ENCODE measurements at regions not wholly inside any gene's neighbourhood (a gene's known extent, or its start where the extent isn't known, plus 50 kb on each side); places are given as distances from the start of the nearest gene placed in this dataset.
"Not testable (repeated sequence)": the region's sequence is repeated elsewhere in the genome, so short reads cannot be mapped to it uniquely, and the experiment has no call there.

DNA sequence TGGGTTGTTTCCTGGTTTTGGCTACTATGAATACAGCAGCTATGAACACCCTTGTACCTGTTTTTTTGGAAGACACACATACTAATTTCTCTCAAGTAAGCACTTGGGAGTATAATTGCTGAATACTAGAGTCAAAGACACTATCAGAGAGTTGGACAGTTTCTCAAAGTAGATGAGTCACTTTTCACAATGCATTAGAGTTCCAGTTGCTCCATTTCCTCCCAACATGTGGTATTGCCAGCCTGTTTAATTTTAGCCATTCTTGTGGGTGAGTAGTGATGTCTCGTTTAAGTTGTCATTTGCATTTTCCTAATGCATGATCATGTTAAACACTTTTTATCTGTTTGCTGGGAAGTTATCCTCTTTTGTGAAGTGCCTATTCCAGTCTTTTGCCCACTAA lies 81.6 kb upstream of the GDNF start:
- no peak for TF ChIP-seq CTCF (IDR thresholded peaks at IDR 0.05)
- Mint-ChIP-seq H3K27ac (ENCODE audit: unreplicated experiment) (no peak overlapping the region), H3K27me3 (ENCODE audit: low read depth) (peaks cover 48% of the 10 kb centered on the region), H3K36me3 (ENCODE audit: low read depth) (peaks cover 2% of the 10 kb centered on the region), H3K4me1 (ENCODE audit: low read depth) (no peaks in the 10 kb centered on the region), H3K4me3 (ENCODE audit: unreplicated experiment) (no peak overlapping the region), H3K9me3 (ENCODE audit: low read depth) (peaks cover 14% of the 10 kb centered on the region)
- no peak for DNase-seq (ENCODE audit: low spot score)

DNA sequence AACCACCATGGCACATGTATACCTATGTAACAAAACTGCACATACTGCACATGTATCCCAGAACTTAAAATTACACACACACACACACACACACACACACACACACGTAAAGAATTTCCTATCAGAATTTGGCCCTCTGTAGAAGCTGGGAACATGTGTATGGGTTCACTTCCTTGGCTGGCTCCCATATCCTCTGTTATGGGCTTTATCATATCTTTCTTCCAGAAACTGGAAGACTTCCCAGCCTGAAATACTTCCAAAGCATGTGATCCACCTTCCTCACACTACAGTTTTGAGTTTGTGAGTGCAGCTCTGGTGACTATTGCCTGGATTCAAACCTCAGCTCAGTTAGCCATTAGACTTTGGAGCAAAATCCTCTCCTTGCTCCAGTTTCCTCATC lies 78.6 kb upstream of the GDNF start:
- Mint-ChIP-seq H3K9me3 (ENCODE audit: low read depth) (peaks cover 14% of the 10 kb centered on the region), H3K27me3 (ENCODE audit: low read depth) (peaks cover 52% of the 10 kb centered on the region), H3K36me3 (ENCODE audit: low read depth) (peaks cover 2% of the 10 kb centered on the region), H3K4me1 (ENCODE audit: low read depth) (no peaks in the 10 kb centered on the region), H3K4me3 (ENCODE audit: unreplicated experiment) (no peak overlapping the region), H3K27ac (ENCODE audit: unreplicated experiment) (no peak overlapping the region)
- TF ChIP-seq CTCF (IDR thresholded peaks at IDR 0.05) = no peak
- DNase-seq (ENCODE audit: low spot score) = no peak

DNA sequence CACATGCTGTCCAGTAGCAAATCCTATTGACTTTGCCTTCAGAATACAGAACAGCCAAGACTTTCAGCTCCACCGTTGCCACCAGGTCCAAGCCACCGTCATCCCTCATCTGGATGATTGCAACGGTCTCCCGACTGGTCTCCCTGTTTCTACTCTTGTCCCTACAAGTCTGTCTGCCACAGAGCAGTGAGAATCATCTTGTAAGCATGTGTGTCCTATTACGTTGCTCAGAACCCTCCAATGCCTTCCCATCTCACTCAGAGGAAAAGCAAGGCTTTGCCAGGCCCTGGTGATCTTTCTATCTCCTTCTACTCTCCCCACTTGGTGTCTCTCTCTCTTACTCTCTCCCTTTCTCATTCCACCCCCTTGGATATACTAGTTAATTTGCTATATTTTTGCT lies 76.7 kb upstream of the GDNF start:
- no peak overlapping the region for H3K4me3 Mint-ChIP-seq (ENCODE audit: unreplicated experiment)
- peaks cover 4% of the 10 kb centered on the region for H3K9me3 Mint-ChIP-seq (ENCODE audit: low read depth)
- no peak for DNase-seq (ENCODE audit: low spot score)
- TF ChIP-seq CTCF (IDR thresholded peaks at IDR 0.05) = no peak
- H3K27me3 Mint-ChIP-seq (ENCODE audit: low read depth) = peaks cover 52% of the 10 kb centered on the region
- no peaks in the 10 kb centered on the region for H3K36me3 Mint-ChIP-seq (ENCODE audit: low read depth)
- H3K27ac Mint-ChIP-seq (ENCODE audit: unreplicated experiment) = no peak overlapping the region
- no peaks in the 10 kb centered on the region for H3K4me1 Mint-ChIP-seq (ENCODE audit: low read depth)

DNA sequence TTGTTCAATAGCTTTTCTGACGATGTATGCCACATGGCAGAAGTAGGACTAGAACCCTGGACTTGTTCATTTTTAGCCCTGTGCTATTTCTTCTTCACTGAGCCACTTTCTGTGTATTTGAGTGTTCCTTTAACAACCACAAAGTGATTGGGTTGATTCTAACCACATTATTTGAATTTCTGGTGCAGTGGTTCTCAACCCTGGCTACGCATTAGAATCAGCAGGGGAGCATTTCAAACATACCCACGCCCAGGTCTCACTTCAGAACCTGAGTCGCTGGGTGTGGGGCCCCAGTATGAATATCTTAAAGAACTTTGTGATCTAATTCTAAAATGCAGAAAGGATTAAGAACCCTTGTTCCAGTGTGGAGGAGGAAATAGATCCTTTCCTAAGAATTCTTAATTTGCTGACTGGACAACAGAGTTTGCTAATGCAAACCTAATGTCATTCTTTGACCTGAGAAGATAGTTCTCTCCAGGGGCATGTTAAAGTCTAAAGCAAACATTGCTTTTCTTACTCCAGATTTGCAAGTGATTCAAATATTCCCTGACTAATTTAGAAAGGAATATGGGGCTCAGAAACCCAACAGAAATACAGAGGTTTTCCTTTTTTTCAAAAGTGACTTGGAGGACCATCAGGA lies 75.4 kb upstream of the GDNF start:
- Mint-ChIP-seq H3K4me1 (ENCODE audit: low read depth) (no peaks in the 10 kb centered on the region), H3K4me3 (ENCODE audit: unreplicated experiment) (no peak overlapping the region), H3K27me3 (ENCODE audit: low read depth) (peaks cover 51% of the 10 kb centered on the region), H3K36me3 (ENCODE audit: low read depth) (no peaks in the 10 kb centered on the region), H3K9me3 (ENCODE audit: low read depth) (no peaks in the 10 kb centered on the region), H3K27ac (ENCODE audit: unreplicated experiment) (no peak overlapping the region)
- DNase-seq (ENCODE audit: low spot score) = no peak
- TF ChIP-seq CTCF (IDR thresholded peaks at IDR 0.05) = no peak

DNA sequence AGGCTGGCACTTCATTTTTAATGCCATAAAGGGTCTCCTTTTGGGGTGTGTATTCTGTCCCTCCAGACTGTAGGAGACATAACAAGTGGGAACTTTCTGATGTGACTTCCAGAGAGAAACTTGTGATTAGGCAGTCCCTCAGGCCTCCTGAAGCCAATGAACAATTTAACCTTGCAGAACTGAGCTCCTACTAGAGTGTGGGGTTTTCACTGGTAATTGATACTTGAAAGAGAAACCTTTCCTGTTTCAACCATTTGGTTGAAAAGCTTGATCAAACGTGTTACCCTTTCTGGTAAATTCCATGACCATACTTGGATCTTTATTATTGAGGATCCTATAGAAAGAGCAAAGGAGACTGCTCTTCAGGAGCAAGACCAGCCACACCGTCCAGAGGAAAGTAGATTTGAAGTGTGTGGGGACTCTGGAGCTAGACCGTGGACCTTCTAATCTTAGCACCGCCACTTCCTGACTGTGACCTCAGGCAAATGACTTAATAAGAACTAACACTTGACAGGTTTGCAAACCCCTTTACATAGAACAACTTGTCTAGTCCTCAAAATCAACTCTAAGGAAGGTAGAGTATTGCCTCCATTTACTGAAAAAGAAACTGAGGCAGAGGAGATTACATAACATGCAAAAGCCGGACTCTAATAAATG lies 69.9 kb upstream of the GDNF start:
- H3K4me3 Mint-ChIP-seq (ENCODE audit: unreplicated experiment); H3K36me3 Mint-ChIP-seq (ENCODE audit: low read depth); H3K4me1 Mint-ChIP-seq (ENCODE audit: low read depth): not testable (repeated sequence)

DNA sequence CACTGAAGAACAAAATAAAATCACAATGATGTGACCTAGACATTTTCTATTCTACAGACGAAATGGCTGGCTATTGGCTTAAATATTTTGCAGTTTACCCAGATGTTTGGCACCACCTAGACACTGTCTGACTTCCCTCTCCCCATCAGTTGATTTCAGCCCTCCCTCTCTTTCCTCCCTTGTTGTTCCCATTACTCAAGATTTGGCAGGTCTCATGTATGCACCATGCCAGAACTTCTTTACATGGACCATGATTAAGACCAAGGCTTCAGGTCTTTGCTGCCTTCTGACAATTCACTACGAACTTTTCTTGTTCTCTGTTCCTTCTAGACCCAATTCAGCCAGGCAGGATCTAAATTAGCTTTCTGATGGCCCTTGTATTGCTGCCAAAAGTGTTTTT lies 66.6 kb upstream of the GDNF start:
- no peak overlapping the region for H3K27ac Mint-ChIP-seq (ENCODE audit: unreplicated experiment)
- H3K4me3 Mint-ChIP-seq (ENCODE audit: unreplicated experiment) = no peak overlapping the region
- DNase-seq (ENCODE audit: low spot score) = no peak
- peaks cover 34% of the 10 kb centered on the region for H3K27me3 Mint-ChIP-seq (ENCODE audit: low read depth)
- no peaks in the 10 kb centered on the region for H3K4me1 Mint-ChIP-seq (ENCODE audit: low read depth)
- peaks cover 1% of the 10 kb centered on the region for H3K36me3 Mint-ChIP-seq (ENCODE audit: low read depth)
- TF ChIP-seq CTCF (IDR thresholded peaks at IDR 0.05) = no peak
- H3K9me3 Mint-ChIP-seq (ENCODE audit: low read depth) = peaks cover 9% of the 10 kb centered on the region

More for the DNA sequence above, 69.9 kb upstream of the GDNF start:
- not testable (repeated sequence) for DNase-seq (ENCODE audit: low spot score); H3K27ac Mint-ChIP-seq (ENCODE audit: unreplicated experiment); H3K9me3 Mint-ChIP-seq (ENCODE audit: low read depth)
- peaks cover 50% of the 10 kb centered on the region for H3K27me3 Mint-ChIP-seq (ENCODE audit: low read depth)
